Liver (tissue), 3 donors: ENCODE measurements at regions not wholly inside any gene's neighbourhood (a gene's known extent, or its start where the extent isn't known, plus 50 kb on each side); places are given as distances from the start of the nearest gene placed in this dataset.

Experiments used
- FOXA1 ChIP-seq: IDR thresholded peaks from 2 replicates; pipeline ENCODE4 v1.6.1; 2016; ENCODE audit warnings: antibody characterized with exemption
- GABPA ChIP-seq, 2 donors: IDR thresholded peaks in 1 of 2; conservative IDR thresholded peaks in 1 of 2; 2 replicates each; pipeline ENCODE4 v1.6.1; 2016; ENCODE audit warnings: antibody characterized with exemption in 2 of 2, mild to moderate bottlenecking in 1 of 2, moderate library complexity in 1 of 2
- HNF4A ChIP-seq, 2 donors: conservative IDR thresholded peaks; 2 replicates each; pipeline ENCODE4 v1.6.1; 2016; ENCODE audit warnings: antibody characterized with exemption in 2 of 2, mild to moderate bottlenecking in 2 of 2
- JUND ChIP-seq, 2 donors: IDR thresholded peaks; 2 replicates each; pipeline ENCODE4 v1.6.1; 2016; ENCODE audit warnings: antibody characterized with exemption in 2 of 2
- MAX ChIP-seq: IDR thresholded peaks from 2 replicates; pipeline ENCODE4 v1.6.1; 2016; ENCODE audit warnings: antibody characterized with exemption
- TF ChIP-seq, protein P1 (sequence below): fragments of 150-350 bp; IDR thresholded peaks from 2 replicates; pipeline ENCODE4 v1.5.1; 2017; ENCODE audit warnings: improper control_type of control experiment, low read depth, low read length; ENCODE audit not compliant: missing input control
- donor health status: healthy.
- donor health status: healthy.

DNA sequence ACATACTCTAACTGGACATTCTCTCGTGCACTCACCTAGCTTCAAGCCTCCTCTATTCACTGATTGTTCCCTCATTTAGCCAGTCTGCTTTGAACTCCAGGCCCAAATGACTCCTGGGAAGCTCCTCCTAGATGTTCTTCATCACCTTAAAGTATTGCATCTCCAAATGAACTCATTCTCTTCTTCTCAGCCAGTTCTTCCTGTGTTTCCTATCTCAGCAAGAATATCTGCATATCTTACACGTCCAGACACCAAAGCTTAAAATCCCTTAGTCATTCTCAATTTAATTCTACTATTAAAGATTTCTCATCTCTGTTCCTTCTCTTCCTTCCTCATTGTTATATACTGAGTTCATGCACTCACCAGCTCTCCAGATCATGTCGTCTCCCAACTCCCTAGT is 118.6 kb upstream of the DAB2 start:
- TF ChIP-seq, protein P1, sequence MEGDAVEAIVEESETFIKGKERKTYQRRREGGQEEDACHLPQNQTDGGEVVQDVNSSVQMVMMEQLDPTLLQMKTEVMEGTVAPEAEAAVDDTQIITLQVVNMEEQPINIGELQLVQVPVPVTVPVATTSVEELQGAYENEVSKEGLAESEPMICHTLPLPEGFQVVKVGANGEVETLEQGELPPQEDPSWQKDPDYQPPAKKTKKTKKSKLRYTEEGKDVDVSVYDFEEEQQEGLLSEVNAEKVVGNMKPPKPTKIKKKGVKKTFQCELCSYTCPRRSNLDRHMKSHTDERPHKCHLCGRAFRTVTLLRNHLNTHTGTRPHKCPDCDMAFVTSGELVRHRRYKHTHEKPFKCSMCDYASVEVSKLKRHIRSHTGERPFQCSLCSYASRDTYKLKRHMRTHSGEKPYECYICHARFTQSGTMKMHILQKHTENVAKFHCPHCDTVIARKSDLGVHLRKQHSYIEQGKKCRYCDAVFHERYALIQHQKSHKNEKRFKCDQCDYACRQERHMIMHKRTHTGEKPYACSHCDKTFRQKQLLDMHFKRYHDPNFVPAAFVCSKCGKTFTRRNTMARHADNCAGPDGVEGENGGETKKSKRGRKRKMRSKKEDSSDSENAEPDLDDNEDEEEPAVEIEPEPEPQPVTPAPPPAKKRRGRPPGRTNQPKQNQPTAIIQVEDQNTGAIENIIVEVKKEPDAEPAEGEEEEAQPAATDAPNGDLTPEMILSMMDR: no peak
- TF ChIP-seq MAX (no peak), FOXA1 (no peak), GABPA (IDR thresholded peaks at IDR 0.05 in 1 of 2, conservative IDR thresholded peaks at IDR 0.05 in 1 of 2) (no peak), HNF4A (conservative IDR thresholded peaks at IDR 0.05) (no peak), JUND (IDR thresholded peaks at IDR 0.05) (no peak)
